ENCODE measurements at regions not wholly inside any gene's neighbourhood (a gene's known extent, or its start where the extent isn't known, plus 50 kb on each side); places are given as distances from the start of the nearest gene placed in this dataset.

GRCh38 chr12:132398386-132398991, 69.1 kb upstream of the GALNT9 start:
- CTCF ChIA-PET: interaction anchor here (0.6 kb wide), 2 partner anchors 163 to 1028 kb away, joined by 3 to 5 read pairs; no protein-coding TSS in a partner anchor
- TF ChIP-seq ZNF292 (tag by site-specific recombination; IDR thresholded peaks at IDR 0.05; ENCODE audit: borderline replicate concordance, low read depth) (no peak), ZSCAN4 (tag by site-specific recombination; IDR thresholded peaks at IDR 0.05) (no peak), BCL11A (tag by site-specific recombination; IDR thresholded peaks at IDR 0.05; ENCODE audit: low read depth) (peak; percentile 30; the same call in 1 of the 2 replicates), ZBTB44 (tag by site-specific recombination; IDR thresholded peaks at IDR 0.05) (no peak), ZNF843 (tag by site-specific recombination; IDR thresholded peaks at IDR 0.05) (no peak), ZBTB7A (tag by site-specific recombination; IDR thresholded peaks at IDR 0.05; ENCODE audit: low read depth) (no peak), ZFHX2 (tag by site-specific recombination; conservative IDR thresholded peaks at IDR 0.05) (peak; percentile 9; the same call in 1 of the 2 replicates), ZNF558 (tag by site-specific recombination; IDR thresholded peaks at IDR 0.05) (no peak), ZNF530 (tag by site-specific recombination; IDR thresholded peaks at IDR 0.05; ENCODE audit: low read depth) (no peak), MZF1 (tag by site-specific recombination; IDR thresholded peaks at IDR 0.05; ENCODE audit: borderline replicate concordance) (no peak), ZBTB26 (tag by site-specific recombination; optimal IDR thresholded peaks at IDR 0.05) (no peak), BCL11B (tag by site-specific recombination; IDR thresholded peaks at IDR 0.05; ENCODE audit: low read depth) (peak; percentile 79), SP2 (tag by site-specific recombination; IDR thresholded peaks at IDR 0.05) (peak; percentile 22)

GRCh38 chr12:132397934-132398385, 68.6 kb upstream of the GALNT9 start:
- ChIA-PET POLR2A (no interaction called here), CTCF (interaction anchor here (0.6 kb wide), 1 partner anchor 1028 kb away, joined by 3 read pairs; no protein-coding TSS in a partner anchor)
- Histone ChIP-seq H3K4me3 (ENCODE audit: low read depth, low read length) (no peak overlapping the region), H3K36me3 (ENCODE audit: control insufficient read depth in 2 of 2, insufficient read depth in 1 of 2, low read length in 2 of 2) (no peaks in the 10 kb centered on the region), H3K9me3 (ENCODE audit: control insufficient read depth, insufficient read depth, low read depth, low read length) (no peaks in the 10 kb centered on the region), H3K27ac (ENCODE audit: extremely low read depth, low read depth, low read length) (no peak overlapping the region), H3K4me1 (ENCODE audit: control insufficient read depth, insufficient read depth, low read length) (no peaks in the 10 kb centered on the region)
- no peak for TF ChIP-seq SP7 (tag by site-specific recombination; IDR thresholded peaks at IDR 0.05)
- no peak for TF ChIP-seq ZNF692 (tag by site-specific recombination; IDR thresholded peaks at IDR 0.05)
- peak; percentile 64; the same call in 1 of the 2 replicates for TF ChIP-seq BCL11A (tag by site-specific recombination; IDR thresholded peaks at IDR 0.05; ENCODE audit: low read depth)

More at GRCh38 chr12:132398386-132398991, 69.1 kb upstream of the GALNT9 start:
- H3K4me3 ChIP-seq (ENCODE audit: low read depth, low read length): no peak overlapping the region
- no peaks in the 10 kb centered on the region for H3K9me3 ChIP-seq (ENCODE audit: control insufficient read depth, insufficient read depth, low read depth, low read length)
- no peaks in the 10 kb centered on the region for H3K4me1 ChIP-seq (ENCODE audit: control insufficient read depth, insufficient read depth, low read length)
- POLR2A ChIA-PET: no interaction called here
- no peak overlapping the region for H3K27ac ChIP-seq (ENCODE audit: extremely low read depth, low read depth, low read length)
- no peaks in the 10 kb centered on the region for H3K36me3 ChIP-seq (ENCODE audit: control insufficient read depth in 2 of 2, insufficient read depth in 1 of 2, low read length in 2 of 2)

Measured in HEK293 (cell line).